Head of caudate nucleus (tissue), 42 donors: ENCODE measurements at regions not wholly inside any gene's neighbourhood (a gene's known extent, or its start where the extent isn't known, plus 50 kb on each side); places are given as distances from the start of the nearest gene placed in this dataset.
A peak's percentile ranks its signal among the peaks of the same experiment; 100 is the strongest.
"Not testable (repeated sequence)": the region's sequence is repeated elsewhere in the genome, so short reads cannot be mapped to it uniquely, and the experiment has no call there.

ENCODE experiments used
- DNase-seq, 42 donors: peaks; one replicate each; pipeline versions ENCODE4 v3.0.0 to v3.0.0-alpha.2; 2020 to 2021; ENCODE audit warnings: mixed read lengths in 7 of 42
- intact Hi-C: fragments of 100-400 bp; cut with DNase I; formaldehyde crosslinking; loops from one replicate; pipeline ENCODE4 v1.15.0; 2022

GRCh38 chr2:176421297-176422050 is 152.2 kb downstream of the MTX2 start:
- DNase-seq, result no peak
- intact Hi-C loops, result no loop called here

- intact Hi-C loops, result no loop called here
- DNase-seq, result no peak
These were observed 154.6 kb downstream of the MTX2 start for GRCh38 chr2:176423819-176424218.

GRCh38 chr2:176424746-176425145 is 155.5 kb downstream of the MTX2 start:
- intact Hi-C loops, result no loop called here
- DNase-seq, result no peak

GRCh38 chr2:176427549-176427948 is 158.3 kb downstream of the MTX2 start:
- intact Hi-C loops, result no loop called here
- DNase-seq, result no peak

GRCh38 chr2:176428944-176429469 is 159.8 kb downstream of the MTX2 start:
- DNase-seq, intact Hi-C loops: not testable (repeated sequence)

DNA sequence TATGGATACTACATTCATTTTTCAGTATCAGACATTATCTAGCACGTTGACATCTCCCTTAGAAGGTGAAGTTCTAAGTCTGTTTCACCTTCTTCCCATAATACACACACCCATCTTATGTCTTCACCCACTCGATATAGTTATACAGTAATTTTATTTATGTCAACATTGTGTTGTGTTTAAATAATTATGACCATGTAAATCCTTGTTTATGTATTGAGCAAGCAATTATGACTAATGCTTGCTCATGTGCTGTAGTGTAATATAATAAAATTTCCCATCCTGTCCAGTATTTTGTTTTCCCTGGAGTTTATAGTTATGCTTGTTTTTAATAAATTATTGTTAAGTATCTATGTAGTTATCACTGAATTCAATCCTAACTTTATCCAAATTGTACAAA is 163.2 kb downstream of the MTX2 start:
- DNase-seq, result no peak
- intact Hi-C loops, result no loop called here

GRCh38 chr2:176435729-176436128 is 166.5 kb downstream of the MTX2 start:
- intact Hi-C loops, result no loop called here
- DNase-seq, result no peak

DNA sequence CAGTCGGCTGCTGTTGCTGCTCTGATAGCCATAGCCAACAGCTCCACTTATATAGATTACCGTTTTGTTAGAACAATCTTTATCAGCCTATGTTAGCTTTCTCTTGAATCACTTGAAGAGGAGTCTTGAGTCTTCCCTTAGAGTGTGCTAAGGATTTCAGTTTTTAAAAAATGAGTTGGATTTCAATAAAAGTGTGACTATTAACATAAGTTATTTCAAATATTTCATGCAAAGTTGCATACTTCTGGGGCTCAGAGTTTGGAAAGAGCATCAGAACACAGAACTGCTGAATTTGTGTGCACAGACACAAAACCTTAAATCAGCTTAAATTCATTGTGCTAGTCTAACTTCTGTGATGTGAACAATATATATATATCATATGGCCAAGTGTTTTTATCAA is 174.7 kb downstream of the MTX2 start:
- no peak for DNase-seq
- intact Hi-C loops, result no loop called here

- intact Hi-C loops, result no loop called here
- no peak for DNase-seq
These were observed 176.7 kb downstream of the MTX2 start for GRCh38 chr2:176445956-176446355.

GRCh38 chr2:176446718-176447414 is 177.6 kb downstream of the MTX2 start:
- DNase-seq, result no peak
- intact Hi-C loops, result no loop called here

DNA sequence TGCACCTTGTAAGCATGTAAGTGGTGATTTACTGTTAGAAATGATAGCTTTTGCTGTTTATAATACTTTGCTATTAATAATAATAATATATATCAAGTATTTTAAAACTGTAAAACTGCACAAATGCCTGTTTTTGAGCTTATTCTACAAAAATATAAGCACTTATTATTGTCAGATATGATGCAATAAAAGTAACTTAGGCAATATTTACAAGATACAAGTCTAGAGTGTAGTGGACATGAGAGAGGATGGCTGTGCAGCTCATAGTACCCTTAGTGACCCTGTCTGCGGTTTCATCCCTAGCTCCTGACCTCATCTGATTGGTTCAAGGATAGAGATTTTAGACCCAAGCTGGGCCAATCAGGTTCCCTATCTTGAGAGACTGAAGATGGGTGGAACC is 178.4 kb downstream of the MTX2 start:
- no peak for DNase-seq
- intact Hi-C loops, result no loop called here

- intact Hi-C loops, result loop anchor here (10.0 kb wide), 1 partner anchor 95 kb away; no protein-coding TSS in a partner anchor
- DNase-seq, result no peak
These were observed 180.6 kb downstream of the MTX2 start for GRCh38 chr2:176449852-176450251.

- no peak for DNase-seq
- intact Hi-C loops, result loop anchor here (10.0 kb wide), 1 partner anchor 91 kb away; no protein-coding TSS in a partner anchor
These were observed 184.5 kb downstream of the MTX2 start for GRCh38 chr2:176453784-176454183.

DNA sequence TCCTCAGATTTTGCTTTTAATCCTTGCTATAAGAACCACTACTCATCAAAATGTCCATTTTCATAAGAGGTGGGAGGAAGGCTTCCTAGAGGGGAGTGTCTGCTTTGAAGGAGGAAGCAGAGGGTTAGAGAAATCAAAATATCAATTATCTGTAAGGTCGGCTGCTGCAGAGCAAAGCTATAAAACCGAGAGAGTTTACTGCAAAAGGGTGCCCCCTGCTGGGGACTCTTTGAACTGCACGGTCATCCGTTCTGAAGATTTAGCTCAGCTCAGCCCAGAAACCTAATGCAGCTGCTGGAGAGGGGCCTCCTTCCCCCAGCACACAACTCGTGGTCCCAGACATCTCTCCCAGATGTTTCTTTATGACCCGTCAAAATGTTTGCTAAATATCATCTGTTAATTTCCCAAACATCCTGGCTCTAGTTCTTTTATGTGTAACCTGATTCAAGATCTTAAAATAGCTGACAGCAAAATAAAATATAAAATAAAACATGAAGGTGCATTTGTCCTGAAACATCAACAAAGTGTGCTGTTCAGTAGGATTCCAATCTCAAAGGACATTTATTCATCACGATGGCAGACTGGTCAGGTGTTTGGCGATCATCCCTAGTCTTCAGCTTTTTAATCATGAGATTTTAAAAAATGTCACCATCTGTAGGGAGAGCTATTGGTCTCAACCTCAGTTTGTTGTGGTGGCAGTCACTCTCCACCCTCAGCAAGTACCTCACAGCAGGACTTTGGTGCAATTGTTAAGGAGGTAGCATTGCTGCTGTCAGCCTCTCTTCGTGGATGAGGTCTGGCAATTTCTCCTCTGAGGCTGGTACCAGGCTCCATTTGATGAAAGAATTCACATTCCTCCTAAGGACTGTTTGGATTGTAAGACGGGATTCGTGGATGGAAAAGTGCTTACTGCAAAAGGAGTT is 185.9 kb downstream of the MTX2 start:
- intact Hi-C loops, result loop anchor here (5.0 to 10.0 kb wide), 2 partner anchors 90 to 313 kb away; no protein-coding TSS in a partner anchor
- peak; percentile 48 to 98 (median 92) for DNase-seq

- no peak for DNase-seq
- intact Hi-C loops, result loop anchor here (5.0 to 10.0 kb wide), 2 partner anchors 89 to 314 kb away; no protein-coding TSS in a partner anchor
These were observed 186.6 kb downstream of the MTX2 start for GRCh38 chr2:176455816-176456291.

- DNase-seq, result no peak
- intact Hi-C loops, result loop anchor here (5.0 to 10.0 kb wide), 2 partner anchors 87 to 315 kb away; no protein-coding TSS in a partner anchor
These were observed 188.2 kb downstream of the MTX2 start for GRCh38 chr2:176457481-176457880.

DNA sequence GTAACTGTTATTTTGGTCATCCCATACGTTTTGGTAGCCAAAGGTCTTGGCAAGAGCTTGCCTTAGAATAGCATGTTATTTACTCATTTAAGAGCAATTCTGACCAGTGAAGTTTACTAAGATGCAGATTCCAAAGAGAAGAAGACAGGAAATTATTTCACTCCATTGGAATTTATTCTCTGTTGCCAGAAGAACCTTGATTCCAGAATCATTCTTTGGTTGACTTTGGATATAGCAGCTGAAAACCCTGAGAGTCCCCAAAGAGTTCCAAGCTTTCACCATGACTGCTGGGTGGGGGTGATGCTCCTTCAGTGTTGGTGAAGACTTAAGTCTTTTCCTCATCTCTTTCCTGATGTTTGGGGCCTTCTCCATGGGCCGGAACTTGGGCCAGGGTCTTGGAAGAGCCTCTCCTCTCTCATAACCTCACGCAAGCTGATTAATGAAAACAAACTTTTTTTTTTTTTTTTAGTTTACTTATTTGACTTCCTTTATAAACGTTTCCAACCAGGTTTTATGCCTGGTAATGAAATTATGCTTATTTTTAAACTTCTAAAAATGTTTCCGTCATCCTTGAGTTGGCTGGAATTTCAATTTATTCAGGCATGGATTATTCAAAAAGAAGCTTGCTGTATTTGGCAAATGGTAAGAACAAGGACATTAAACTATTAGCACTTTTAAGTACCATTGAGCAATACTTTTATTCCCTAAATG is 192.0 kb downstream of the MTX2 start:
- DNase-seq, result no peak
- intact Hi-C loops, result no loop called here
